NCI-H1417 (cell line): ENCODE measurements at regions not wholly inside any gene's neighbourhood (a gene's known extent, or its start where the extent isn't known, plus 50 kb on each side); places are given as distances from the start of the nearest gene placed in this dataset.
"Not testable (repeated sequence)": the region's sequence is repeated elsewhere in the genome, so short reads cannot be mapped to it uniquely, and the experiment has no call there.

Experiments used
- DNase-seq, 3 experiments: peaks; one replicate each; lab custom pipeline; 2025; lab: John Stamatoyannopoulos, UW

DNA sequence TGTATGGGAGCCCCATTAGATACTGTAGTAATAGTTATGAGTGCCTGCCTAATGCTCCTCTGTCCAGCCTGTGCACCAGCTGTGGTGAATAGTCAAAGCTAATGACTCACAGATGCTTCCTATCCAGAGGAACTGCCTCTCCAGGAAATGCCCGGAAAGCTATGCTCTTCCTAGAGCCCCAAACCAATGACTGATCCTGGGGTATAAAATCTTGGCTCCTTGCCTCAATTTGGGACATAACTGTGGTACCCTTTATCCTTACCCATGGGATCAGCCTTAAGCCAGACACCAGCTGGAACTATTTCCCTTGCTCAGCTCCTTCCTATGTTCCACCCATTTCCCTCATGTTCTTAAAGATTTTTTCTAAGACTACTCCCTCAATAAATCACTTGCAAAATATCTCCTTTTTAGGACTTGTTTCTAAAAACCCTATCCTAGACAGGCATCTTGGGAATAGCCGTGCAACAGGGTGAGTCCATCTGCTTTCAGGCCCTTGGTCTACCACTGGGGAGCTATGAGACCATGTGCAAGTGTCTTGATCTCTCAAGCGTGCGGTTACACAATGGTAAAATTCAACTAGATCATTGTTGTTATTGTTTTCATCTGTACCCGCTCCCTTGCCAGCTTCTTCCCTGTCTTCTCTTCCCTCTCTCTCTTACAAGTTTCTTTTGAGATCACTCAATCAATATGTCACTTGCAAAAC, 283.7 kb downstream of the BTBD3 start:
- DNase-seq, result no peak

GRCh38 chr20:12203399-12203798, 285.7 kb downstream of the BTBD3 start:
- no peak for DNase-seq

- no peak for DNase-seq
Measured at GRCh38 chr20:12203981-12204380, 286.3 kb downstream of the BTBD3 start.

DNA sequence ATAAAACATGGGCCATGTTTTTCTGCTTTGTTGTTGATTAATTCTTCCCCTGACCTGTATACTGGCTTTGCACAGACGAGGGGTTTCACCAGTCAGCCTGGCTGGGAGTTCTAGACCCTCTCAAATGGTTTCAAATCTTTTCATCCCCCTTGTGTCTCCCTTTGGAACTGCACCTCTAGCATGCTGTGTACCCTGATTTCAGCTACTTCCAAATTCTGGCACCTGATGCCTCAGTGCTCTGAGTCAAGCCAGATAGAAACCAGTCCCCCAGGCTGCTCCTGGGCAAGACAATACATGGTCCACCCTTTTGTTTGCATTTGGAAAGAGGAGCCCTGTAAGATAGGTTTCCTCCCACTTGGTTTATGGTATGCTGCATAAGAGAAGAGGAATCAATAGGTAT, 290.2 kb downstream of the BTBD3 start:
- DNase-seq, result peak in 1 of 3 experiments; percentile 15

DNA sequence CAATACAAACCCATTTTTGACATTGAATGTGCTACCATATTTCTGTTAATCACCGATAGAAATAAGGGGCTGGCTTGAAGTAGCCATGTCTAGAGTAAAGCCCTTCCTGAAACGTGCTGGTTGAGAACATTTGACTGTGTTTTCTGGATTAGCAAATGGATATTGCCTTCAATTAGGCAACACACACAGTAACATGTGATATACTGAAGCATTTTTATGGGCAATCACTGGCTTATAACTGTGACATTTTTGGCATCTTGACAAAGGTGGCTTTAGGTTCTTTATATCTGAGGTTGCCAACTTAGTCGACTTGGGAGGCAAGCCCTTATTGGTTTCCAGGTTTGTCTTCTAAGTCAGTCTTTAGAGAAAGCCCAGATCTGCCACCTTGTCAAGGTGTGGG, 292.9 kb downstream of the BTBD3 start:
- no peak for DNase-seq

GRCh38 chr20:12211361-12211760, 293.7 kb downstream of the BTBD3 start:
- no peak for DNase-seq

GRCh38 chr20:12217382-12217781, 299.7 kb downstream of the BTBD3 start:
- no peak for DNase-seq

DNA sequence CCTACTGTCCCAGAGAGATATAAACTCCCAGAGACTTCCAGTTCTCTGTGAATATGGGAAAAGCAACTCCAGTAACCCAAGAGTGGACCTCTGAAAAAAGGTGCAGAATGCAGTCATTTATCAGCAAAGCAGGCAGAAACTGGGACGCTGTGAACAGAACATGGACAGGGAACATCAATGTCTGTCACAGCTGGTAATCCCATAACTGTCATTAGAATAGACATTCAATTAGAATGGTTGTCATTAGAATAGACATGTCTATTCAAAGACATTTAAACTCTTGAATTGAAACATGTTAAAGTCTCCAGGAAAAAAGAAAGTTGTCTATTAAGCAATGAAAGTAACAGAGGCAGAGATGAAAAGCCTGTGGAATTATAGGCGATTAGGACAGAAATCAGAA, 302.1 kb downstream of the BTBD3 start:
- no peak for DNase-seq

GRCh38 chr20:12223057-12223456, 305.4 kb downstream of the BTBD3 start:
- DNase-seq, result no peak

GRCh38 chr20:12225898-12226297, 308.2 kb downstream of the BTBD3 start:
- no peak for DNase-seq

- DNase-seq, result no peak
Measured at GRCh38 chr20:12229891-12230290, 312.2 kb downstream of the BTBD3 start.

DNA sequence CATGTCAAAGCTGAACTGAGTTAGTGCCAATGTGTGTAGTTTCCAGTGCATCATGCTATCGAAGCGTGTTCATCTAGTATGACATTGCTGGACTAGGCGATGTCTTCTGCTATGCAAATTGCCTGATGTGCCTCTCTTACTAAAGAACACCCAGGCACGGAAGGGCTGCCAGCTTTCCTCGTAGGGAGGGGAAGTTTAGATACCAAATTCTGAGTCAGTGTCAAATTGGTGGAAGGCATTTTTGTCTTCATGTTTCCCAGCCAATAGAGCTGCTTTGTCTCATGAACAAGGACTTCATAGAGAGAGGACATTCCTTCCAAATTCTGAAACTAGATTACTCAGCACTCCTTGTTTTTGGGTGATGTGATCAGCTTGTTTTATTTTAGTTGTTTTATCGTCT, 320.1 kb downstream of the BTBD3 start:
- no peak for DNase-seq

GRCh38 chr20:12241065-12241464, 323.4 kb downstream of the BTBD3 start:
- DNase-seq, result peak; percentile 53 to 91 (median 85)

GRCh38 chr20:12243327-12243726, 325.6 kb downstream of the BTBD3 start:
- no peak for DNase-seq

GRCh38 chr20:12248481-12248880, 330.8 kb downstream of the BTBD3 start:
- DNase-seq, result no peak

GRCh38 chr20:12250661-12251060, 333.0 kb downstream of the BTBD3 start:
- not testable (repeated sequence) for DNase-seq

GRCh38 chr20:12252793-12253192, 335.1 kb downstream of the BTBD3 start:
- no peak for DNase-seq

DNA sequence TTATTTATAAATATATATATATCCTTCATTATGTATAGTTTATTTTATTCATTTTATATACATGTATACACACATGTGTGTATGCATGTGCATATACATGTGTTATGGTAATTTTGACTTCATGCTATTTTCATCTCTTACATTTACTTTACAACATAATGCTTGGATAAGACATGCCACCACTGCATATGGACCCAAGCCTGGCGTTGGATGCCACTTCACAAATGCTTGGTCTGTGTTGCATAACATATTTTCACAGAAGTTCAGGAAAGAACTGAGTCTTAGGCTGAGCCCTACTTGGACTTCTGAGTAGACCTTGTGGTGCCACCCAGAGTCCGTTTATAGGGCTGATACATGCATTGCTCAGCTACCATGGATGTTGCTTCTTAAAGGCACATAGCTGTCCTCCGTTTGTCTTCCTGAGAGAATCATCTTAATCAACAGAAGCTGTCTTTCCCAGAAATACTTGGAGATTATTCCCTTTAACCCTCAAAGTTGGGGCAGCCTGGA, 337.8 kb downstream of the BTBD3 start:
- no peak for DNase-seq

GRCh38 chr20:12256806-12257205, 339.1 kb downstream of the BTBD3 start:
- no peak for DNase-seq

DNA sequence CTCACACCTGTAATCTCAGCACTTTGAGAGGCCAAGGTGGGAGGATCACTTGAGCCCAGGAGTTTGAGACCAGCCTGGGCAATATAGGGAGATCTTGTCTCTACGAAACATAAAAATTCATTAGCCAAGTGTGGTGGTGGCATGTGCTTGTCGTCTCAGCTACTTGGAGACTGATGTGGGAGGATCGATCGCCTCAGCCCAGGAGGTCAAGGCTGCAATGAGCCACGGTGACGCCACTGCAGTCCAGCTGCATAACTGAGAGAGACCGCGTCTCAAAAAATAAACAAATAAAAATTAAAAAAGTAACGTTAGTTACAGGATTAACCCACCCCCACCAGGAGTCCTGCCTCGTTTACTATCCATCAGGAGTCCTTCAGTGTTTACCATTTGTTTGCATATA, 345.1 kb downstream of the BTBD3 start:
- no peak for DNase-seq

GRCh38 chr20:12264711-12265110, 347.0 kb downstream of the BTBD3 start:
- no peak for DNase-seq

DNA sequence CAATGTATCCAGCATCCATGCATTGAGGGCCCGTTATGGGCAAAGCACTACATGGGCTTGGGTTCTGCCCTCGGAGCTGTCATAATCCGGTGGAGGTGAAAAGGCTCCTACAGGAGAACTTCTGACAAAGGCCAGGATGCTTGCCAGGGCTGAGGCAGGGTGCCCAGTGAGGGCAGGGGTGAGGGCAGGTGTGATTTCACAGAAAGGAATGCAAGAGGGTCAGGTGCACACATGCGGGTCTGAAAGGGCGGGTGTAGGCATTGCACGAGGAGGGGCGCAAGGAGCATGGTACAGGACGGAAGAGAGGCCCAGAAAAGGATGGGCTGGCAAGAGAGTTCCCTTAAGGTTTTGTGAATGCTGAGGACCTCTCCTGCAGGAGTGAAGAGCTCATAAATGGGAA, 348.0 kb downstream of the BTBD3 start:
- no peak for DNase-seq

DNA sequence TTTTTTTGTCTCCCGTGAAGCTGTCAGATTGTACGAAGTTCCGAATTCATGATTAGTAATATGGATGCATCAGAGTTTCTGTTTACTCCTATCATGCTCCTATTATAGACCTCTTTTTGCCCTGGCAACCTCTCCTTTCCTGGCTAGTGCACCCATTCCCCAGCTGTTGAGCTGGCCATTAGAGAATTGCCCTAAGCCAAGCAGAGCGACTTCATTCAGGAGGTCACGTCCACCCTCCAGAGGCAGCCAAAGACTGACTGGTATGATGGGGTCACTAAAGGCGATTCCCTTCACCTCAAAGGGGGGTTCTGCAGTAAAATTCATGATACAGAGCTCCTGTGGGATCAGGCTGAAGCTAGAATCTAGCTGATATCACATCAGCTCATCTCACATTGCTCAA, 351.9 kb downstream of the BTBD3 start:
- DNase-seq, result no peak

DNA sequence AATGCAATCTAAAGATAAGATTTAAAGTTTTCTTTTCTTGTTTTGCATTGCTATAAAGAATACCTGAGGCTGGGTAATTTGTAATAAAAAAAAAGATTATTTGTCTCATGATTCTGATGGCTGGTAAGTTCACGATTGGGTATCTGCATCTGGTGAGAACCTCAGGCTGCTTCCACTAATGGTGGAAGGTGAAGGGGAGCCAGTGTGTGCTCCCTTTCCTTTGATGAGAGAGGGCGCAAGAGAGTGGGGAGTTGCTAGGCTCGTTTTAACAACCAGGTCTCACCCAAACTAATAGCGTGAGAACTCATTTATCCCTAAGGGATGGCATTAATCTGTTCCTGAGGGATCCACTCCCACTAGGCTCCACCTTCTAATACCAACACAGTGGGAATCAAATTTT, 353.2 kb downstream of the BTBD3 start:
- no peak for DNase-seq
